ENCODE measurements at regions not wholly inside any gene's neighbourhood (a gene's known extent, or its start where the extent isn't known, plus 50 kb on each side); places are given as distances from the start of the nearest gene placed in this dataset.

DNA sequence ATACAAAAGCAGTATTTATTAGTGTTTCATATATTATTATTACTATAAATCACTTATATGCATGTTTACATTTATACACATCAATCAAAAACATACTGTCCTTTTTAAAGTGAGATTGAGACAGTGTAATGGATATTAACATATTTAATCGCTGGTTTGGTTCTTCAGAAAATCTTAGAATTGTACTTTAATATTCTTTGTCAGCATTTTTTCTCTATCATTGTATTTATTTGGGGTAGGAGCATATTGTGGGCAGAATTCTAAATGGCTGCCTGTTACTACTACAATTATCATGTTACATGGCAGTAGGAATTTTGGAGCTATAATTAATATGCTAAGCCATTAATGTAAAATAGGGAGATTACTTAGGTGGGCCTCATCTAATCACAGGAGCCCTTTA, 722.6 kb downstream of the TLR4 start:
- no peak for DNase-seq (ENCODE audit: low spot score)
- H3K4me3 Mint-ChIP-seq: no peak overlapping the region
- no peak for ATAC-seq
- no peaks in the 10 kb centered on the region for H3K4me1 Mint-ChIP-seq
- H3K79me2 ChIP-seq (replicated peaks; ENCODE audit: insufficient read depth): no peaks in the 10 kb centered on the region
- no peak overlapping the region for H3K4me2 ChIP-seq
- H3F3A ChIP-seq (replicated peaks; ENCODE audit: low read depth): no peaks in the 10 kb centered on the region
- TF ChIP-seq NANOG (IDR thresholded peaks at IDR 0.05; ENCODE audit: borderline replicate concordance) (no peak), CTCF (conservative IDR thresholded peaks at IDR 0.05; ENCODE audit: low read depth in 2 of 2) (no peak), REST (IDR thresholded peaks at IDR 0.05; ENCODE audit: unreplicated experiment) (no peak), ZNF114 (CRISPR knock-in tag; IDR thresholded peaks at IDR 0.05) (no peak), STAT1 (IDR thresholded peaks at IDR 0.05; ENCODE audit: unreplicated experiment) (no peak), JUNB (IDR thresholded peaks at IDR 0.05; ENCODE audit: unreplicated experiment) (no peak), CREB1 (CRISPR knock-in tag; IDR thresholded peaks at IDR 0.05; ENCODE audit: low read depth) (no peak), ZNF462 (CRISPR knock-in tag; IDR thresholded peaks at IDR 0.05) (no peak), EZH2 (IDR thresholded peaks at IDR 0.05; ENCODE audit: low read depth, unreplicated experiment) (no peak), ZNF331 (CRISPR knock-in tag; IDR thresholded peaks at IDR 0.05; ENCODE audit: low read depth) (no peak), EZH2phosphoT487 (IDR thresholded peaks at IDR 0.05; ENCODE audit: unreplicated experiment) (no peak), ETS1 (IDR thresholded peaks at IDR 0.05) (no peak), POLR2AphosphoS5 (IDR thresholded peaks at IDR 0.05; ENCODE audit: low read depth) (no peak)
- H3K27me3 ChIP-seq (ENCODE audit: insufficient read depth): no peaks in the 10 kb centered on the region
- H2AFZ ChIP-seq: no peak overlapping the region
- no peaks in the 10 kb centered on the region for H4K20me1 ChIP-seq (replicated peaks; ENCODE audit: insufficient read depth)
- no peak overlapping the region for H3K4me3 ChIP-seq
- H3K27me3 Mint-ChIP-seq (ENCODE audit: insufficient read depth, low read depth, poor library complexity): no peaks in the 10 kb centered on the region
- H3K36me3 Mint-ChIP-seq (ENCODE audit: low read depth): no peaks in the 10 kb centered on the region; the same call in 2 of the 3 replicates
- no peak overlapping the region for H3K27ac Mint-ChIP-seq
- H3K27ac ChIP-seq (ENCODE audit: low read depth): no peak overlapping the region
- no peaks in the 10 kb centered on the region for H3K4me1 ChIP-seq (ENCODE audit: insufficient read depth)
- peaks cover 33% of the 10 kb centered on the region; the same call in 2 of the 3 replicates for H3K9me3 Mint-ChIP-seq
- peaks cover 3% of the 10 kb centered on the region; the same call in 1 of the 2 replicates for H3K9me2 ChIP-seq (ENCODE audit: insufficient read depth)
- no peaks in the 10 kb centered on the region for H3K36me3 ChIP-seq (ENCODE audit: insufficient read depth)

All from GM23338 (cell line).